T follicular helper cell (primary cell): ENCODE measurements at regions not wholly inside any gene's neighbourhood (a gene's known extent, or its start where the extent isn't known, plus 50 kb on each side); places are given as distances from the start of the nearest gene placed in this dataset.
"Not testable (repeated sequence)": the region's sequence is repeated elsewhere in the genome, so short reads cannot be mapped to it uniquely, and the experiment has no call there.

Experiments used
- DNase-seq: peaks from one replicate; pipeline ENCODE4 v3.0.0-alpha.2; 2020; ENCODE audit warnings: low read depth

DNA sequence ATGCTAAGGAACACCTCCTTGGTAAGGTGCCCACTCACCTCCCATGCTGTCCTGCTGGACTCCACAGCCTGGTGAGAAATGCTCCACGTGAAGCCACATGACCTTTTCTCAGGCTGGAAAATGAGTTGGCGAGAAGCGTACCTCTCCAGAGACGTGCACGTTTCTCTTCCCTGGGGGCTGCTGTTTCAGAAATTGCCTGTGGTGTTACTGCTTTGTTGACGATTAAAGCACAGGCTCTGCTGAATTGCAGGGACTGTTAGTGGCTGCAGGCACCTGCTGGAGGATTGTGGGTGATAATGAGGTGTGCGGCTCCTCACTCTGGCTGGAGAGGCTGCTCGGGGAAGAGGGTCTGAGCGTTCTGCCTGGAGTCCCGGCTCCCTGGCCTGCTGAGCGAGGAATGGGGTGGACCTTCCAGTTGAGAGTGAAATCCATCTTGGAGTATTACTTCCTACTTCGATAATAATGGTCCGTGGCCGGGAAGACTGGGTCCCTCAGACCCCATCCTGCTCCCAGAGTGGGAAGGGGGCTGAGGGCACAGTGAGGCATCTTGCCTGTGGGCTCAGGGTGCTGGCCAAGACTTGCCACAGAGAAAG lies 199.3 kb upstream of the HDAC4 start:
- DNase-seq: no peak

DNA sequence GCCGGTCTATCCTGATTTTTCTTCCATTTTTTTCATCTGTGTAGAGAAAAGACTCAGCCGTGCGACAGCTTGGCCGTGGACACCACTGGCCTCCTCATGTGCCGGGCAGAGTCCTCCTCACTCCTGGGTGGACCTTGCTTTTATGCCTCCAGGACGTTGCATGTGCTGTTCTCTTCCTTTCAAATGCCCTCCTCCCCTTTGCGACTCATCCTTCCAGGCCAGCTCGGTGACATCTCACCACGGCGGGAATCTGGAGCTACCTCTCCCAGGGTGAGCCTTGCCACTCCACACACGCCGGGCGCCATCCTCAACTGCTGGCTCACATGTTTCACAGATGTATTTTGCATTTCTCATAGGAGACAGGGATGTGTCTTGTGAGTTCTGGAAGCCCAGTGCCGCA lies 198.5 kb upstream of the HDAC4 start:
- DNase-seq: no peak

DNA sequence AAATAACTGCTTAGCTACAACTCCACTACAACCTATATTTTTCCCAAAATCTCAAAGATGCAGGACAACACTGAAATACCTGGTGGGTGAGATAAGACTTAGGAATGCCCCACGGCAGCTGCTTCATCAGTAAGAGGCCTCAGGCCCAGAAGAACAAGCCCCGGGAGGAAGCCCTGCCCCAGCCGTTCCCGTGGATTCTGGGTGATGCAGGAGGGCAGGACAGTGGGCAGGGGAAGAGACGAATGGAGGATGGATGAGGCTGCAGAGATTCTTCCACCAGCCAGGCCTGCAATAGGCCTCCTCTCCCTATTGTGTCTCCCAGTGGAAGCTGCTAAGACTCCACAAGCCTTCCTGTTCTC lies 197.9 kb upstream of the HDAC4 start:
- no peak for DNase-seq

DNA sequence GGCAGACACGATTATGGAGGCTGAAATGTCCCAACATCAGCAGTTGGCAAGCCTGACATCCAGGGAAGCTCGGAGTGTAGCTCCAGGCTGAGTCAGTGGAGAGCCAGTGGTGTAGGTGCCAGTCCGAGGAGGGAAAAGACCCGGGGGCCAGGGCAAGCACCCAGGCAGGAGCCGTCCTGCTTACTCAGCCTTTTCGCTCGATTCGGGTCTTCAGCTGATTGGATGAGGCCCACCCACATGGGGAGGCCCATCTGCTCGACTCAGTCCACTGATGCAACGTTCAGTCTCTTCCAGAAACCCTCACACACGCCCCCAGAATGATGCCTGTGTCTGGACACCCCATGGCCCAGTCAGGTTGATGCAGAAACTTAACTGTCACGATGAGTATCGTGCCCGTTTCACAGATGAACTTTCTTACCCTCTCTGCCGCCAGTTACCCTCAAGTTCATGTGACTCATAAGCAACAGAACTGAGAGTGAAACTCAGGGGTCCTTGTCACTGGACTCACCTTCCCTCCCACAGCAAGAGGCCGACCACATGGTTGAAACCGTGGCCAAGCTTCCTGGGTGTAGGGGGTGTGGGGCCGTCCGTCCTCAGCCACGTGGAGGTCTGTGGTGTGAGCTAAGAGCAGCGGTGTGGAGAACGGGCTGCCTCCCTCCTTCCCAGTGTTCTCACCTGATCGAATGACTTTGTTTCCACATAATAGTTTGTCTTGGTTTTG lies 197.4 kb upstream of the HDAC4 start:
- no peak for DNase-seq

DNA sequence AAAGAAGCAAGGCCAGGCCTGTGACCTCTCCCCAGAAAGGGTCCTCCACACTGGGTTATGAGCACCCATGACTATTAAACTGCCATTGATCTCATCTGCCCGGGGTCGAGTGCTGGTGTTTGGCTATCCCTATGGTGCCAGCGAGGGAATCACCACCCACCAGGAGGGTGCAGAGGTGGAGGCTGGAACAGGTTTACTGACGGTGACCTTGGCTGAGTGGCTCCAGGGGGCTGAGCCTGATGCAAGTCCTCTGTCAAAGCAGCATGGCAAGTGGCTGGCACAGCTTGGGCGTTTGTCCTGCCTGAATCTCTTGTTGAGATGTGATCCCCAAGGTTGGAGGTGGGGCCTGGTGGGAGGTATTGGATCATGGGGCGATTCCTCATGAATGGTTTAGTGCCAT lies 196.4 kb upstream of the HDAC4 start:
- DNase-seq: no peak

DNA sequence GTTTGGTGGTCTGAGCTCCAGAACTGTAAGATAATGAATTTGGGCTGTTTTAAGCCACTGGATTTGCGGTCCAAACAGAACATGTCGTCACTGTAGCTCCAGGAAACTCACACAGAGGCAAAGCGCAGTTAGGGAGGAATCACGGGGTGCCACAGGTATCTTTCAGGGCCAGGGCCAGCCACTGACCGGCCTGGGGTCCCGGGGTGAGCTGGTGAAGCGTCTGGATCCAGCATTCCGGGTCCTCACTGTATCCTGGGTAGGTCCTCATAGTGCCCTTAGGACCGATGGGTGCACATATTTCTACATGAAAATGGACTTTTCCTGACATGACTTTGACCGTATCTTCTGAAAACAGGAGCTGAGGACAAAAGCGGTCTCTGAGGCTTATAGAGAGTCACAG lies 196.0 kb upstream of the HDAC4 start:
- DNase-seq: no peak

DNA sequence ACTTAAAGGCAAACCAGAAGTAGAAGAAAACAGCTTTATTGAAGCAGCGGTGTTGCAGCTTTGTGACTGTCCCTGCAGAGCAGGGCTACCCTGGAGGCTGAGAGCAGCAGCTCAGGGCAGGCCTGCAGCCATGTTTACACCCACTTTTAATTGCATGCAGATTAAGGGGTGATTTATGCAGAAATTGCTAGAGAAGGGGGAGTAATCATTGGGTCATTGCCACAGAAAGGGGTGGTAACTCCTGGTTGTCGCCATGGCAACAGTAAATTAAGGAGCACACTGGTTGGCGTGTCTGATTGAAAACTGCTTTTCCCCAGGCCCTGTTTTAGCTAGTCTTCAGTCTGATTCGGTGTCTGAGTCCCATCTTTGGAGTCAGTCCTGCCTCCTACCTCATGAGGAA lies 195.4 kb upstream of the HDAC4 start:
- DNase-seq: no peak

DNA sequence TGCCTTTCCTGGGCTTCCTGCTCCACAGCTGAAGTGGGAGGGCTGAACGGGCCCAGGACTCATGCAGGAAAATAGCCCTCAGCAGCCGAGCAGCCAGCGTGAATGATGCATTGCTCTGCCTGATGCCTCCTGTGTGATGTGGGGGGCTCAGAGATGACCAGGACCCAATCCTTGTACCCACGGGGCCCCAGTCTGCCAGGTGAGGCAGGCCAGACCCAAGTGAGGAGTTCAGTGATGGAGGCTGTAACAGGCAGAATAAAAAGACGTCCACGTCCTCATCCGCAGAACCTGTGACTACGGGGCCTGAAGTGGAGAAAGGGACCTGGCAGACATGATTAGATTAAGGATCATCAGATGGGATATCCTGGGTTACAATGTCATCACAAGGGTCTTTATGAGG lies 194.9 kb upstream of the HDAC4 start:
- no peak for DNase-seq

DNA sequence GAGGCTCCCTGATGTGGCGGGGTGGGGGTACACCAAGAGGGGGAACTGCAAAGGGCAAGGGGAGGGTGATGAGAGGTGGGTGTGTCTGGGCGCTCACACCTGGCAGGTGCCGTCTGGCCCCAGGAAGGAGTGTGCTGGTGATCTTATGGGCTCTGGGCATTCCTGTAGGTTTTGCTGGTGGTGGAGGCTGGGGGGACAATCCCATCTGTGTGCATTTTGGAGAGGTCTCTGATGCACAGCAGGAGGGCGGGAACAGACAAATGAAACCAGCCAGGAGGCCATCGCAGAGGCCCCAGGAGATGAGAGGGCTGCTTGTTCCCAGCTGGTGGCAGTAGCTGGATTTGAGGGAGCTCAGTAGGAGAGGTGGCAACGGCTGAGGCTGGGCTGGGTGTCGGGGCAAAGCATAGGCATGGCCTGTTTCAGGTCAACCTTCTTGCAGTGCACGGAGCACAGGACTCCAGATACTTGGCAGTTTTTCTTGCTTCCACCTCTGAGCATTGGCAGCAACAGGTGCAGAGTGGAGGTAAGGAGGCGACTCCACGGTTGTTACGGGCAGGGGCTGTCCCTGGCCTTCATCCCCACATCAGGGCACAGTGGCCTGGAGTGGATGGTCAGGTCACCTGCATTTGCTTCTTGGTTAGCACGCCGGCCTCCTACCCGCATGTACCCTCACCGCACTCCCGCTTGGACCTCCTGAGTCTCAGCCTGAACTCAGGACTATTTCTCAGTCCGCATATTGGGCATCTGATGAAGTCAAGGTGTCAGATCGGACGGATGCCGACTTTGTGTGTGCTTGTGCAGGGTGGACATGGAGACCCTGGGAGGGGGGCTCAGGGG lies 194.2 kb upstream of the HDAC4 start:
- no peak for DNase-seq

DNA sequence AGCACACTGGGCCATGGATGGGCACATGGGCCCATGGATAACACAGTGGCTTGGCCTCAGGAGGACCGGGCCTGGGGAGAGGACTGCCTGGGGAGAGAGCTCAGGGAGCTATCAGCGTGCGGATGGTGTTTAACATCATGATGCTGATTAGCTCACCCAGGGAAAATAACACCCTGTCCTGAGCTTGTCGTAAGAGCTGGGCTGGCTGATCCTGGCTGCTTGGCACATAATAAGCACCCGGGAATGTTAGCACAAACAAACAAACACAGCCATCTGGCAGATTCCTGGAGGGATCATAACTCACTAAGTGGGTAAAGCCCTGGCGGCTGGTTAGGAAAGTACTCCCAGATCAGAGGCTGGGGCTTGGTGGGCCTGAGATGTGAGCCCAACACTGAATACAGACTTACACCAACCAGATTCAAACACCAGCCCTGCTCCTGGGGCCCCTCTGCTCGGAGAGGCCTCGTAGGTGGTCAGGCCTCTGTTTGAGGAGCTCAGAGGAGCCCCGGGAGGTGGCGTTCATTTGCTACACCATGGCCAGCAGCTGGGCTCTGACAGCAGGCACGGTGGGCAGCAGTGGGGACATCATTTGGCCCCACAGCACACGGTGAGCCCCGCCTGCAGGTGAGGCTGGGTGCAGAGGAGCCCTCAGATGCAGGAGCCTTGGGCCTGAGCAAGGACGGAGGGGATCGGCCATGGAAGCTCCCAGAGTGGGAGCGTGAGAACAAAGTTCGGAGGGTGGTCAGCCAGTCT lies 193.4 kb upstream of the HDAC4 start:
- DNase-seq: no peak

DNA sequence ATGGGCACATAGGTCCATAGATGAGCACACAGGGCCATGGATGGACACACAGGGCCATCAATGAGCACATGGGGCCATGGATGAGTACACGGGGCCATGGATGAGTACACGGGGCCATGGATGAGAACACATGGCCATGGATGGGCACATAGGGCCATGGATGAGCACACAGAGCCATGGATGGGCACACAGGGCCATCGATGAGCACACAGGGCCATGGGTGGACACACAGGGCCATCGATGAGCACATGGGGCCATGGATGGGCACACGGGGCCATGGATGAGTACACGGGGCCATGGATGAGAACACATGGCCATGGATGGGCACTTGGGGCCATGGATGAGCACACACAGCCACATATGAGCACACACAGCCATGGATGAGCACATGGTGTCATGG lies 192.6 kb upstream of the HDAC4 start:
- no peak for DNase-seq

DNA sequence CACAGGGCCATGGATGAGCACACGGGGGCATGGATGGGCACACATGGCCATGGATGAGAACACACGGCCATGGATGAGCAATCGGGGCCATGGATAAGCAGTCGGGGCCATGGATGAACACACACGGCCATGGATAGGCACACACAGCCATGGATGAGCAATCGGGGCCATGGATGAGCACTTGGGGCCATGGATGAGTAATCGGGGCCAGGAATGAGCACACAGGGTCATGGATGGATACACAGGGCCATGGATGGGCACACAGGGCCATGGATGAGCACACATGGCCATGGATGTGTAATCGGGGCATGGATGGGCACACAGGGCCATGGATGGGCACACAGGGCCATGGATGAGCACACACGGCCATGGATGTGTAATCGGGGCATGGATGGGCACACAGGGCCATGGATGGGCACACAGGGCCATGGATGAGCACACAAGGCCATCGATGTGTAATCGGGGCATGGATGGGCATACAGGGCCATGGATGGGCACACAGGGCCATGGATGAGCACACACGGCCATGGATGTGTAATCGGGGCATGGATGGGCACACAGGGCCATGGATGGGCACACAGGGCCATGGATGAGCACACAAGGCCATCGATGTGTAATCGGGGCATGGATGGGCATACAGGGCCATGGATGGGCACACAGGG lies 191.9 kb upstream of the HDAC4 start:
- not testable (repeated sequence) for DNase-seq

DNA sequence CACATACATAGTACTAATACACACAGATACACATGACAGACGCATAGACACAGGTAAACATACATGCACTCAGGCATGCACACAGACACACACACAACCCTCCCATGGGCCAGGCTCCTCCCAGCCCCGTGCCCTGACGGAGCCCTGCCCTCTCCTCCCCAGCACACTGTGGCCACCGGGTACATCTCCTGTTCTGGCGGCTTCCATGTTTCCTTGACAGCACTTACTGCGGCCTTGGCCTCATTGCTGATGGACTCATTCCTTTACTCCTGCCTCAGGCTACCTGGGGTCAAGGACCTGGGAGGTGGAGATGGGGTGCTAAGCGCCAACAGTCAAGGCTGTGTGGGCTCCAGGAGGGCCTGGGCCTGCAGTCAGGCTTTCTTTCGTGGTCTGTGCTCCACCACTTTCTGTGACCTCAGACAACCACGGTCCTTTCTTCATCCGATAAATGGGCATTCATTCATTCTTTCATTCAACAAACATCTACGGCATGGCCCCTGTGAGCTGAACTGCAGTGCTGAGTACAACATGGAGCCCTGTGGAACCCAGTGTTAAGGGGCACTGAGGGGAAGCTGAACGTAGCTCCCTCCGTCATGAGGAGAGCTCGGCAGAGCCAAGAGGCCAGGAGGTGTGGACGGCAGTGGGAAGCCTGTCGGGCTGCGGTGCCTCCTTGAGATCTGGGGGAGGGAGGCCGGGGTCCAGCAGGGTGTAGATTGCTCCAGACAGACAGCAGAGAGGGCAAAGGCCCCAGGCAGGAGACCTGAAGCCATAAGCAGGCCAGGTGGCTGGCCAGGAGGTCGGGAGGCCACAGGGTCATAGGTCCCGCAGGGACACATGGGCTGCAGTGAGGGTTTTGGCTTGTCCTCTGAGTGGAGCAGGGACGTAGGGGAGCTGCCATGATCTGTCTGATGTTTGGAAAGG lies 190.4 kb upstream of the HDAC4 start:
- no peak for DNase-seq

DNA sequence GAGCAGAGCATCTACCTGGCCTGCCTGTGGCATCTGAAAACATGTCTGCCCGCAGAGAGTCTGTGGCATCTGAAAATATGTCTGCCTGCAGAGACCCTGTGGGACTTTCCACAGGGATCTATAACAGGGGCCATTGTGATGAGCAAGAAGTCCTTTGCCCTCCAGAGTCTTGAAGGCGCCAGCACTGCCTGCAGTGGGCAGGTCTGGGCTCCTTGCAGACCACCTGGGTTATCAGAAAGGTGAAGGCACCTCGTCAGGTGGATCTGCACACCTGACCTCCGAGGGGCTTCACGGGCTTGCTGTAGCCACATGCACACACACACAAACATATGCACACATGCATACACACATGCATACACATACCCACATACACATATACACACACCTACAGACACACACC lies 189.5 kb upstream of the HDAC4 start:
- DNase-seq: no peak

DNA sequence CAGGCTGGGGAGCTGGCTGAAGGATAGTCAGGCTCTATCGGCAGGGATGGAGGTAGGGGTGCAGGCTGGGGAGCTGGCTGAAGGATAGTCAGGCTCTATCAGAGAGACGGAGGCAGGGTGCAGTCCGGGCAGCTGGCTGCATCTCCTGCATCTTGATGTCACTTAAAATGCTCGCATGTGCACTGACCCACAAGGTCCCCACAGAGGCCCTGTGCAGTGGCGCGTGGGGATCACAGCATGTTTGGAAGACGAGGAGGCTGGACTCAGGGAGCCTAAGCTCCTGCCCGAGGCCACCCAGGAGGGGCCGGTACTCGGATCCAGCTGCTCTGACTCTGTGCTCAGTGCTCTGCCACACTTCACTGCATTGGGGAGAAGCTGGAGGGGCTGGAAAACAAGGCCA lies 189.0 kb upstream of the HDAC4 start:
- no peak for DNase-seq

DNA sequence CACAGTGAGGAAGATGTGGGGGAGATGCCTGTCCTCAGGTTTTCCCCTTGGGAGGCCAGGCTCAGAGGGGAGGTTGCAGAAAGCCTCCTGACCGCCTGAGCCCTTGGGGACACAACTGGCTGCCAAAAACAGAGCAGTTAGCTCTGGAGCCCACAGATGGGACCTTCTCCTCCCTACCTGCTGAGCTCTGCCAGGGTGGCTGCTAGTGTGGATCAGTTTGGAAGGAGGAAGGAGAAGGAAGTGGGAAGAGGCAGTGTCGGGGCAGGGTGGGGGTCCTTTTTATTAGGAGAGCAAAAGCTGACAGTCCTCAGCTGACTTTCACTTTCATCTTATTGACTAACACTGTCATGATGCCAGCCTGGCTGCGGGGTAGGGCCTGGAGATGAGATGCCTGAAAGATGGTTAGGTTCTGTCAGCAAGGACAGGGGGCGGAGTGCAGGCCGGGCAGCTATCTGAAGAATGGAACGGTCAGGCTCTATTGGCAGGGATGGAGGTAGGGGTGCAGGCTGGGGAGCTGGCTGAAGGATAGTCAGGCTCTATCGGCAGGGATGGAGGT lies 188.5 kb upstream of the HDAC4 start:
- no peak for DNase-seq

DNA sequence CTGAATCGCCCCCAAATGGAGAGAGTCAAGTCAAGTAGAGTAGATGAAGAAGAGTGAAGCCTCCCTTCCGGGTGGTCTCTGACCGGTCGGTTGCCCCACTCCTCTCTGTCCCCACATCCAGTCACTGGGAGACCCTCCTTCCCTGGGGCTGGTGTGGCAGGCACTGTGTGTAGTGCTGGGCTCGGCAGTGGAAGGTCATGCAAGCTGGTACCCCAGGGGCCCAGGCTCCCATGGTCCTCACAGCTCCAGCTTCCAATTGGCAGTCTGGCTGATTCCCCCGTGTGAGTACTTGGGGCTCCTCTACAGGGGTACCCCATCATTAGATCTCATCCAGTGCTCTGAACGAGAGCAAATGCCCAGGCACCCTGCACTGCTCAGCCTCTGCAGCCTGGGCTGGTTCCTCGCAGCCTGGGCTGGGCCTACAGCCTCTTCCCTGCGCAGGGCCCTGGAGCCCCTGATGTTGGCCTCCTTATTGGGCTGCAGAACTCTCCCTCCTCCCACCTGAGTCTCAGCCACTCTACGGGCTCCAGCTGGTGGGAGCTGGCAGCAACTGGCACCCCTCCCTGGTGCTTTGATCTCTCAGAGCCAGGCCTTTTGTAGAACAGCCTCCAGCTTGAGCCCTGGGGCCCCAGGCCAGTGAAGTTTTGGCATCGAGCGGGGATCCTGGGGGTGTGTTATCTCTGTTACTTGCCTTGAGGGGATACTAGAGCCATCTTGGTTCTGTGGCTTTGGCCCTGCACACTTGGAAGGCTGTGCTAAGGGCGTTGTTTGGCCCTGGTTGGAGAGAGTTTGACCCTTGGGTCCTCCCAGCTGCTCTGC lies 187.8 kb upstream of the HDAC4 start:
- DNase-seq: no peak

DNA sequence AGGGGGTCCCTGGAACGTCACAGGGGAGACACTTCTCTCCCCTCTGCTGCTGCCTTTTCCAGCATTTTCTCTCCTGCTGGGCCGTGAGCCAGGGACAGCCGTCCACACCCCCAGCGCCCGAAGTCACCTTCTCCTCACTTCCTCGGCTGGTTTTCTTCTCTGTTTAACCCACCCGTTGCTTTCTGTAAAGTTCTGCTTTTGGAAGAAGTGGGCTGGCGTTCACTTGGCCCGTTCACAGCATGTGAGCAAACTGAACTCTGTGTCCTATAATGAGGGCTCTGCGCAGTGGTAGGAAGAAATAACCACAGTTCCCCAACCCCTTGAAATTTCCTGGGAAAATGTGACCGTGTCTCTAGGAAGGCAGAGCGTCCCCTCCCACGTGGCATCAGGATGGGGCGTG lies 187.0 kb upstream of the HDAC4 start:
- DNase-seq: no peak

DNA sequence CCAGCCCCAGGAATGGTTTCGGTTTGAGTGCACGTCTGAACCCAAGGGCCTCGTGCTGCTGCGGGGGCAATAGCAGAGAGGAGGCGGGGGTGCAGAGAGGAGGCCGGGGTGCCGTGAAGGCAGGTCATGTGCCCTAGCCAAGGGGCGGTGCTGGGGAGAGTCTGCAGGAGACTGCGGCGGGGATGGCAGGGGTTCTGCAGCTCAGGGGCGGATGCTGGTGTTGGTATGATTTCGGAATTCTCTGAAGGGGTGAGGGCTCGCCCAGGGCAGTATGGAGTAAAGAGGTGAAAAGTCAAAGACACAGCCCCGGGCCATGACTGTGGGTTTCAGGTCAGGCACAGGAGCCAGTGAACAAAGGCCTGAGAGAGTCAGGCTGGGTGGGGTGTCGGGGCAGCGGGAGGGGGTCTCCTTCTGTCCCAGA lies 186.5 kb upstream of the HDAC4 start:
- no peak for DNase-seq
